ENCODE measurements at regions not wholly inside any gene's neighbourhood (a gene's known extent, or its start where the extent isn't known, plus 50 kb on each side); places are given as distances from the start of the nearest gene placed in this dataset.
"Not testable (repeated sequence)": the region's sequence is repeated elsewhere in the genome, so short reads cannot be mapped to it uniquely, and the experiment has no call there.

DNA sequence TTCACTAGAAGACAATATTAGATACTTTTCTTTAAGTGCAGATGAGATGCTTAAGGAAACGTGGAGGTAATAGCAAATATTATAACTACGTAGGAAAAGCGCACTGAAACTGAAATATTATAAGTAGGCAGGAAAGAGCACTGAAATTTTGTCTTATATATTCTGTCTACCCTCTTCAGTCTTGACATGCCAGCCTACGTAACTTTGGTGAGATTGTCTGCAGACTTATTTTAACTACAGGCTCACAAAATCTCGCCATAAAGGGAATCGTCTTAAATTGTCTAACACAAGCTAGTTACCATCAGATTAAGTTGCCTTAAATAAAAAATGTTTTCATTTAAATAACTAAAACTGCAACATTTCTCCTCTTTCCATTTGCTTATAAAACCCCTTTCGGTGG, 280.1 kb upstream of the PTER start:
- TF ChIP-seq, protein P1, sequence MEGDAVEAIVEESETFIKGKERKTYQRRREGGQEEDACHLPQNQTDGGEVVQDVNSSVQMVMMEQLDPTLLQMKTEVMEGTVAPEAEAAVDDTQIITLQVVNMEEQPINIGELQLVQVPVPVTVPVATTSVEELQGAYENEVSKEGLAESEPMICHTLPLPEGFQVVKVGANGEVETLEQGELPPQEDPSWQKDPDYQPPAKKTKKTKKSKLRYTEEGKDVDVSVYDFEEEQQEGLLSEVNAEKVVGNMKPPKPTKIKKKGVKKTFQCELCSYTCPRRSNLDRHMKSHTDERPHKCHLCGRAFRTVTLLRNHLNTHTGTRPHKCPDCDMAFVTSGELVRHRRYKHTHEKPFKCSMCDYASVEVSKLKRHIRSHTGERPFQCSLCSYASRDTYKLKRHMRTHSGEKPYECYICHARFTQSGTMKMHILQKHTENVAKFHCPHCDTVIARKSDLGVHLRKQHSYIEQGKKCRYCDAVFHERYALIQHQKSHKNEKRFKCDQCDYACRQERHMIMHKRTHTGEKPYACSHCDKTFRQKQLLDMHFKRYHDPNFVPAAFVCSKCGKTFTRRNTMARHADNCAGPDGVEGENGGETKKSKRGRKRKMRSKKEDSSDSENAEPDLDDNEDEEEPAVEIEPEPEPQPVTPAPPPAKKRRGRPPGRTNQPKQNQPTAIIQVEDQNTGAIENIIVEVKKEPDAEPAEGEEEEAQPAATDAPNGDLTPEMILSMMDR (conservative IDR thresholded peaks at IDR 0.05; ENCODE audit: low read depth, low read length), result no peak
- DNase-seq (ENCODE audit: low read depth), result no peak
- no peak overlapping the region for H3K4me3 ChIP-seq (ENCODE audit: low read depth, low read length)

DNA sequence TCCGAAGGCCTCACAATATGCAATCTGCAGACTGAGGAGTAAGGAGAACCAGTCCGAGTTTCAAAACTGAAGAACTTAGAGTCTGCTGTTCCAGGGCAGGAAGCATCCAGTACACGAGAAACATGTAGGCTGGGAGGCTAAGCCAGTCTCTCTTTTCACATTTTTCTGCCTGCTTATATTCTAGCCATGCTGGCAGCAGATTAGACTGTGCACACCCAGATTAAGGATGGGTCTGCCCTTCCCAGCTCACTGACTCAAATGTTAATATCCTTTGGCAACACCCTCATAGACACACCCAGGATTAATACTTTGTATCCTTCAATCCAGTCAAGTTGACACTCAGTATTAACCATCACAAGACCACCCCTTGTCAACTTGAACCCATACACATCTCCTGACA, 271.7 kb upstream of the PTER start:
- DNase-seq (ENCODE audit: low read depth); H3K4me3 ChIP-seq (ENCODE audit: low read depth, low read length): not testable (repeated sequence)

DNA sequence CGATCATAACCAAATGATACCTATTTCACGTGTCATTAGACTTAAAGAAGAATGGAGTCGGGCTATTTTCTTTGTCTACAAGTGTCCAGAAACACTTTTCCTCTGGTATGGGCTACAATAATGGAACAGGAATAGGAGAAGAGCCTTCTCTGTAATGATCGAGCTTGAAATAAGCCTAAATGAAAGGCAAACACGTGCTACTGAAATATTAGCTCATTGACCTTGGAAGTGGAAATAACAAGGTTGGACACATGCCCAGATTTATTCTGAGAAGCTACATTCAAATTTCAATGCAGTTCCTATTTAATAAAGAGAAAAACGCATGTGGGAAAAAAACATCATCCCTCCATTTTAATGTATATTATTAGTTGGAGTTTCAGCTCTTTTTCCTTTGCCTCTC, 254.7 kb upstream of the PTER start:
- no peak overlapping the region for H3K4me3 ChIP-seq (ENCODE audit: low read depth, low read length)
- no peak for DNase-seq (ENCODE audit: low read depth)
- TF ChIP-seq, protein P1 (conservative IDR thresholded peaks at IDR 0.05; ENCODE audit: low read depth, low read length), result no peak

DNA sequence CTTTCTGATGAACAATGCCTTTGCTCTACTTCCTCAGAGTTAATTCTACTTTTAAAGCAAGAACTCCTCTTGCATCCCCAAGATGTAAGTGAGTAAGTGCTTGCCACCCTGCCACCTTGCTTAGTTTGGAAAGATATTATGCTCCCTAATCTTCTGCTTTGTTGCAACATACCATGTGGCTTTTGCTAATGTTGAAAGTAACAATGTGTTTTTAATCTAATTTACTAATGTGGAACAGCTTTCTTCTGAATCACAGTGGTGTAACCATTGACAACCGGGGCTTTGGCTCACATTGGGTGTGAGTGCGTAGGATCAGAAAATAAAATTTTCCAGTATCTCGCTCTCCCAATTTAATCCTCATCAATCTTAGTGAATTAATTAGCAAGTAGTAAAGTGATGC, 254.1 kb upstream of the PTER start:
- TF ChIP-seq, protein P1 (conservative IDR thresholded peaks at IDR 0.05; ENCODE audit: low read depth, low read length), result no peak
- no peak for DNase-seq (ENCODE audit: low read depth)
- H3K4me3 ChIP-seq (ENCODE audit: low read depth, low read length), result no peak overlapping the region

GRCh38 chr10:16184096-16184597, 252.7 kb upstream of the PTER start:
- H3K4me3 ChIP-seq (ENCODE audit: low read depth, low read length), result no peak overlapping the region
- DNase-seq (ENCODE audit: low read depth), result no peak
- TF ChIP-seq, protein P1 (conservative IDR thresholded peaks at IDR 0.05; ENCODE audit: low read depth, low read length), result no peak

- TF ChIP-seq, protein P1 (conservative IDR thresholded peaks at IDR 0.05; ENCODE audit: low read depth, low read length), result no peak
- no peak for DNase-seq (ENCODE audit: low read depth)
- no peak overlapping the region for H3K4me3 ChIP-seq (ENCODE audit: low read depth, low read length)
These were observed 251.9 kb upstream of the PTER start for GRCh38 chr10:16184906-16185305.

- TF ChIP-seq, protein P1 (conservative IDR thresholded peaks at IDR 0.05; ENCODE audit: low read depth, low read length), result no peak
- no peak overlapping the region for H3K4me3 ChIP-seq (ENCODE audit: low read depth, low read length)
- DNase-seq (ENCODE audit: low read depth), result no peak
These were observed 250.2 kb upstream of the PTER start for GRCh38 chr10:16186564-16186963.

DNA sequence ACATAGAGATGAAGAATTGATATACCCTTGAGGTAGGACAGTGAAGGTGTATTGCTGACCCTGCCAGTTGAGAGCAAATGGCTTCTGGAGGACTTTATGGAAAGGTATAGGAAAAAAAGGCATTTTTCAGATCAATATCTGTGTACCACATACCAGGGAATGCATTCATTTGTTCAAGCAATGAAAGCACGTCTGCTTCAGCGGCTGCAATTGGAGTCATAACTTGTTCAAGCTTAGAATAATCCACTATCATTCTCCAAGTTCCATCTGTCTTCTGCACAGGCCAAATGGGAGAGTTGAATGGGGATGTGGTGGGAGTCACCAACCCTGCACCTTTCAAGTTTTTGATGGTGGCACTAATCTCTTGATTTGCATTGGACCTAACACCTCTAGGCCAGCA, 249.6 kb upstream of the PTER start:
- DNase-seq (ENCODE audit: low read depth), result no peak
- H3K4me3 ChIP-seq (ENCODE audit: low read depth, low read length), result no peak overlapping the region
- TF ChIP-seq, protein P1 (conservative IDR thresholded peaks at IDR 0.05; ENCODE audit: low read depth, low read length), result no peak
